ENCODE measurements at regions not wholly inside any gene's neighbourhood (a gene's known extent, or its start where the extent isn't known, plus 50 kb on each side); places are given as distances from the start of the nearest gene placed in this dataset.

GRCh38 chr18:29137773-29138495 is 961.0 kb upstream of the CDH2 start:
- no peak for TF ChIP-seq CTCF (conservative IDR thresholded peaks at IDR 0.05 in 1 of 2, IDR thresholded peaks at IDR 0.05 in 1 of 2; ENCODE audit: low read depth in 1 of 2, low read length in 2 of 2)
- TF ChIP-seq EZH2 (IDR thresholded peaks at IDR 0.05; ENCODE audit: low read length, missing control alignments) = no peak

All from fibroblast of lung (primary cell).